HepG2 (cell line): ENCODE measurements at regions not wholly inside any gene's neighbourhood (a gene's known extent, or its start where the extent isn't known, plus 50 kb on each side); places are given as distances from the start of the nearest gene placed in this dataset.

Experiments used
- ATAC-seq: fragments of 200-7000 bp; cut with Tn5 transposase; 3 replicates; pipeline ENCODE4 v1.9.1; 2020; ENCODE audit warnings: mild to moderate bottlenecking, moderate library complexity
- BruUV-seq: library from RNA; stranded (reverse); fragments of 400-500 nt; replicated peaks from 2 replicates; lab custom pipeline; 2021; lab: Mats Ljungman, UMichigan
- CTCF ChIA-PET: fragments of 300-600 bp; formaldehyde crosslinking; extraction: SDS; loops from one replicate; lab custom pipeline; 2021; ENCODE audit warnings: low total read pairs, inconsistent platforms, low intra/inter-chr PET ratio; lab: Yijun Ruan, JAX
- POLR2A ChIA-PET: fragments of 350-600 bp; sonication (Branson Sonifier 250); formaldehyde crosslinking; loops from one replicate; lab custom pipeline; 2020; ENCODE audit warnings: antibody characterized with exemption, inconsistent platforms; lab: Yijun Ruan, JAX
- DNase-seq: peaks from one replicate; pipeline ENCODE4 v3.0.0-alpha.2; 2015; ENCODE audit warnings: low spot score
- FAIRE-seq: peaks from 3 replicates; lab custom pipeline; 2011; peaks lifted over from hg19 to GRCh38; lab: Jason Lieb, UNC
- H2AFZ ChIP-seq: one replicate; pipeline ENCODE4 v1.6.1; 2011; ENCODE audit warnings: low read length, inconsistent platforms
- H3K27ac ChIP-seq: fragments of 300-600 bp; 3 replicates; pipeline ENCODE4 v1.8.0; 2011; ENCODE audit warnings: mixed run types, mild to moderate bottlenecking, mixed read lengths, low read length, inconsistent platforms; ENCODE audit not compliant: insufficient read depth; ENCODE audit errors: extremely low read length
- H3K27me3 ChIP-seq, 2 experiments: fragments of 200-600 bp in 1 of 2; 2 replicates in 1 of 2; 3 replicates in 1 of 2; pipeline versions ENCODE4 v1.6.0 to v1.8.0; 2011; ENCODE audit warnings: low read length in 2 of 2, mild to moderate bottlenecking in 2 of 2, moderate library complexity in 2 of 2, inconsistent platforms in 1 of 2; ENCODE audit not compliant: insufficient read depth in 2 of 2, control insufficient read depth in 1 of 2
- H3K36me3 ChIP-seq, 2 experiments: fragments of 200-600 bp in 1 of 2; replicated peaks in 1 of 2; 2 replicates in 1 of 2; 3 replicates in 1 of 2; pipeline versions ENCODE4 v1.5.1 to v1.8.0; 2011; ENCODE audit warnings: low read length in 2 of 2, inconsistent platforms in 1 of 2; ENCODE audit not compliant: insufficient read depth in 2 of 2, control insufficient read depth in 1 of 2
- H3K4me1 ChIP-seq: 2 replicates; pipeline ENCODE4 v1.5.1; 2012; ENCODE audit warnings: low read length, inconsistent platforms; ENCODE audit not compliant: insufficient read depth
- H3K4me2 ChIP-seq: 2 replicates; pipeline ENCODE4 v1.6.0; 2011; ENCODE audit warnings: low read depth, low read length, inconsistent platforms
- H3K4me3 ChIP-seq, 3 experiments: fragments of 200-600 bp in 1 of 3; sonication (generic), shearing (Covaris generic) in 1 of 3; replicated peaks in 1 of 3; 2 replicates each; pipeline ENCODE4 v1.5.1; 2011 to 2016; ENCODE audit warnings: low read length in 3 of 3, inconsistent platforms in 2 of 3, low read depth in 2 of 3, mild to moderate bottlenecking in 2 of 3, control low read depth in 1 of 3, mixed read lengths in 1 of 3; ENCODE audit not compliant: insufficient read depth in 1 of 3
- H3K79me2 ChIP-seq: one replicate; pipeline ENCODE4 v1.6.1; 2011; ENCODE audit warnings: low read length, inconsistent platforms; ENCODE audit not compliant: insufficient read depth
- H3K9ac ChIP-seq: 2 replicates; pipeline ENCODE4 v1.6.0; 2011; ENCODE audit warnings: mild to moderate bottlenecking, low read depth, low read length, inconsistent platforms; ENCODE audit not compliant: insufficient read depth
- H3K9me3 ChIP-seq: 2 replicates; pipeline ENCODE4 v1.5.1; 2012; ENCODE audit warnings: mild to moderate bottlenecking, low read length
- H4K20me1 ChIP-seq: 2 replicates; pipeline ENCODE4 v1.6.0; 2011; ENCODE audit warnings: inconsistent platforms, mild to moderate bottlenecking, low read length, moderate library complexity; ENCODE audit not compliant: insufficient read depth
- BRF2 ChIP-seq: sonication (generic); formaldehyde crosslinking; IDR thresholded peaks from 2 replicates; pipeline ENCODE4 v1.8.1; 2022; ENCODE audit warnings: mild to moderate bottlenecking, missing genetic modification reagents
- CREBL2 ChIP-seq: sonication (generic); formaldehyde crosslinking; IDR thresholded peaks from 2 replicates; pipeline ENCODE4 v1.8.1; 2023; ENCODE audit warnings: missing genetic modification reagents, mild to moderate bottlenecking, borderline replicate concordance
- IRX3 ChIP-seq: sonication (generic); formaldehyde crosslinking; IDR thresholded peaks from 2 replicates; pipeline ENCODE4 v1.8.1; 2023; ENCODE audit warnings: mild to moderate bottlenecking, low read depth, missing genetic modification reagents, borderline replicate concordance
- MATR3 ChIP-seq: sonication (generic); formaldehyde crosslinking; IDR thresholded peaks from 2 replicates; pipeline ENCODE4 v1.4.0; 2020; ENCODE audit warnings: missing genetic modification reagents
- NFAT5 ChIP-seq: sonication (generic); formaldehyde crosslinking; IDR thresholded peaks from 2 replicates; pipeline ENCODE4 v1.4.0; 2020; ENCODE audit warnings: missing genetic modification reagents
- SIN3A ChIP-seq: IDR thresholded peaks from 2 replicates; pipeline ENCODE4 v1.6.1; 2011; ENCODE audit warnings: low read depth, mild to moderate bottlenecking, control low read depth, low read length, borderline replicate concordance
- SIX4 ChIP-seq: sonication (generic); formaldehyde crosslinking; IDR thresholded peaks from 2 replicates; pipeline ENCODE4 v1.4.0; 2020; ENCODE audit warnings: missing genetic modification reagents
- THRA ChIP-seq: sonication (generic); formaldehyde crosslinking; IDR thresholded peaks from 2 replicates; pipeline ENCODE4 v1.4.0; 2020; ENCODE audit warnings: missing genetic modification reagents, borderline replicate concordance
- TMF1 ChIP-seq: sonication (generic); formaldehyde crosslinking; IDR thresholded peaks from 2 replicates; pipeline ENCODE4 v1.8.1; 2022; ENCODE audit warnings: low read depth, missing genetic modification reagents
- ZFP41 ChIP-seq: sonication (generic); formaldehyde crosslinking; IDR thresholded peaks from 2 replicates; pipeline ENCODE4 v1.4.0; 2020; ENCODE audit warnings: mild to moderate bottlenecking, missing genetic modification reagents, borderline replicate concordance
- ZFYVE20 ChIP-seq: sonication (generic); formaldehyde crosslinking; IDR thresholded peaks from 2 replicates; pipeline ENCODE4 v1.8.0; 2023; ENCODE audit warnings: low read depth, mild to moderate bottlenecking, moderate library complexity, missing genetic modification reagents, borderline replicate concordance
- ZMYM4 ChIP-seq: sonication (generic); formaldehyde crosslinking; IDR thresholded peaks from 2 replicates; pipeline ENCODE4 v1.8.1; 2023; ENCODE audit warnings: mild to moderate bottlenecking, missing genetic modification reagents
- ZNF256 ChIP-seq: sonication (generic); formaldehyde crosslinking; conservative IDR thresholded peaks from 2 replicates; pipeline ENCODE4 v1.4.0; 2020; ENCODE audit warnings: missing genetic modification reagents
- ZNF530 ChIP-seq: sonication (generic); formaldehyde crosslinking; IDR thresholded peaks from 2 replicates; pipeline ENCODE4 v1.5.0; 2020; ENCODE audit warnings: low read depth, mild to moderate bottlenecking, missing genetic modification reagents
- ZNF605 ChIP-seq: sonication (generic); formaldehyde crosslinking; IDR thresholded peaks from 2 replicates; pipeline ENCODE4 v1.8.0; 2022; ENCODE audit warnings: mild to moderate bottlenecking, missing genetic modification reagents
- ZNF709 ChIP-seq: sonication (generic); formaldehyde crosslinking; IDR thresholded peaks from 2 replicates; pipeline ENCODE4 v1.5.0; 2020; ENCODE audit warnings: mild to moderate bottlenecking, missing genetic modification reagents
- ZNF777 ChIP-seq: sonication (generic); formaldehyde crosslinking; IDR thresholded peaks from 2 replicates; pipeline ENCODE4 v1.4.0; 2020; ENCODE audit warnings: missing genetic modification reagents
- ZNF883 ChIP-seq: sonication (generic); formaldehyde crosslinking; IDR thresholded peaks from 2 replicates; pipeline ENCODE4 v1.5.1; 2020; ENCODE audit warnings: mild to moderate bottlenecking, missing genetic modification reagents; ENCODE audit errors: not compliant biosample characterization
- WGBS: methylation state at CpG from one replicate; pipeline ENCODE4 v1.1.6; 2017; ENCODE audit warnings: low lambda C conversion rate; 5-methylcytosine and 5-hydroxymethylcytosine counted together
- in situ Hi-C: cut with HindIII; loops from 2 replicates; pipeline ENCODE4 v1.10.0; 2017; ENCODE audit warnings: low pct_unique_long_range_greater_than_20kb; ENCODE audit not compliant: extremely low pct_ligation_motif_present
- intact Hi-C: fragments of 100-400 bp; cut with micrococcal nuclease; formaldehyde crosslinking; loops from one replicate; pipeline ENCODE4 v1.10.0; 2022; ENCODE audit not compliant: unreplicated experiment

GRCh38 chr2:34401186-34401585 is 802.1 kb upstream of the FAM98A start (continued):
- no peak for TF ChIP-seq ZNF777 (CRISPR knock-in tag)
- TF ChIP-seq ZFP41 (CRISPR knock-in tag), result no peak
- TF ChIP-seq ZNF709, result no peak
- no peak for TF ChIP-seq TMF1 (CRISPR knock-in tag)
- TF ChIP-seq SIX4 (CRISPR knock-in tag), result no peak
- TF ChIP-seq ZNF256, result no peak
- no peak for TF ChIP-seq ZNF883 (CRISPR knock-in tag)
- TF ChIP-seq ZNF530 (CRISPR knock-in tag), result no peak
- TF ChIP-seq ZMYM4 (CRISPR knock-in tag), result no peak
- TF ChIP-seq ZFYVE20 (CRISPR knock-in tag), result no peak

GRCh38 chr2:34388446-34388845 is 789.3 kb upstream of the FAM98A start:
- intact Hi-C loops, result no loop called here
- no peak for DNase-seq
- no peak overlapping the region for H3K9ac ChIP-seq
- TF ChIP-seq THRA, result no peak
- TF ChIP-seq CREBL2 (CRISPR knock-in tag), result no peak
- TF ChIP-seq ZNF605 (CRISPR knock-in tag), result no peak
- no peak for TF ChIP-seq MATR3
- TF ChIP-seq SIN3A, result no peak
- TF ChIP-seq IRX3, result no peak
- no peak for TF ChIP-seq BRF2 (CRISPR knock-in tag)
- no peak for TF ChIP-seq NFAT5 (CRISPR knock-in tag)

More at GRCh38 chr2:34388446-34388845, 789.3 kb upstream of the FAM98A start:
- BruUV-seq, result no TSS peak
- Histone ChIP-seq H4K20me1 (no peaks in the 10 kb centered on the region), H3K4me2 (no peak overlapping the region), H3K4me3 (no peak overlapping the region), H3K27me3 (no peaks in the 10 kb centered on the region), H3K36me3 (no peaks in the 10 kb centered on the region), H3K27ac (no peak overlapping the region), H3K79me2 (no peaks in the 10 kb centered on the region), H2AFZ (no peak overlapping the region), H3K4me1 (no peaks in the 10 kb centered on the region), H3K9me3 (0 out of 2 replicates have a peak, but pooled peaks cover 11% of the 10 kb centered on the region)
- WGBS, result 13% methylated on average over 2 of the region's 2 CpGs
- FAIRE-seq, result no peak
- ChIA-PET POLR2A (no interaction called here), CTCF (no interaction called here)
- in situ Hi-C loops, result no loop called here
- ATAC-seq, result no peak
